NCI-H128 (cell line): ENCODE measurements at regions not wholly inside any gene's neighbourhood (a gene's known extent, or its start where the extent isn't known, plus 50 kb on each side); places are given as distances from the start of the nearest gene placed in this dataset.

Source experiments
- DNase-seq: peaks from one replicate; lab custom pipeline; 2025; ENCODE audit not compliant: unreplicated experiment; lab: John Stamatoyannopoulos, UW

GRCh38 chr5:103929338-103930013, 366.9 kb upstream of the NUDT12 start:
- DNase-seq, result no peak

GRCh38 chr5:103927739-103928138, 365.1 kb upstream of the NUDT12 start:
- DNase-seq, result no peak

GRCh38 chr5:103923616-103924168, 361.1 kb upstream of the NUDT12 start:
- DNase-seq, result no peak

GRCh38 chr5:103919506-103919905, 356.9 kb upstream of the NUDT12 start:
- no peak for DNase-seq

- DNase-seq, result no peak
These were observed 356.2 kb upstream of the NUDT12 start for GRCh38 chr5:103918668-103919367.

GRCh38 chr5:103915081-103915480, 352.5 kb upstream of the NUDT12 start:
- DNase-seq, result no peak

- DNase-seq, result no peak
These were observed 348.2 kb upstream of the NUDT12 start for GRCh38 chr5:103910786-103911185.

- no peak for DNase-seq
These were observed 347.4 kb upstream of the NUDT12 start for GRCh38 chr5:103910011-103910410.

- DNase-seq, result no peak
These were observed 346.8 kb upstream of the NUDT12 start for GRCh38 chr5:103909391-103909790.

GRCh38 chr5:103908336-103909080, 345.9 kb upstream of the NUDT12 start:
- DNase-seq, result no peak

GRCh38 chr5:103907001-103907400, 344.4 kb upstream of the NUDT12 start:
- no peak for DNase-seq

GRCh38 chr5:103904651-103905050, 342.1 kb upstream of the NUDT12 start:
- no peak for DNase-seq

GRCh38 chr5:103902893-103903292, 340.3 kb upstream of the NUDT12 start:
- no peak for DNase-seq

- no peak for DNase-seq
These were observed 339.3 kb upstream of the NUDT12 start for GRCh38 chr5:103901885-103902284.

- no peak for DNase-seq
These were observed 334.0 kb upstream of the NUDT12 start for GRCh38 chr5:103896593-103896992.

- no peak for DNase-seq
These were observed 333.1 kb upstream of the NUDT12 start for GRCh38 chr5:103895738-103896137.

- DNase-seq, result no peak
These were observed 332.3 kb upstream of the NUDT12 start for GRCh38 chr5:103894882-103895281.

- no peak for DNase-seq
These were observed 328.6 kb upstream of the NUDT12 start for GRCh38 chr5:103891151-103891550.

- no peak for DNase-seq
These were observed 327.7 kb upstream of the NUDT12 start for GRCh38 chr5:103890313-103890712.

- no peak for DNase-seq
These were observed 327.1 kb upstream of the NUDT12 start for GRCh38 chr5:103889500-103890209.

- DNase-seq, result no peak
These were observed 324.2 kb upstream of the NUDT12 start for GRCh38 chr5:103886826-103887225.
